HEK293 (cell line): ENCODE measurements at regions not wholly inside any gene's neighbourhood (a gene's known extent, or its start where the extent isn't known, plus 50 kb on each side); places are given as distances from the start of the nearest gene placed in this dataset.

Experiments used
- CTCF ChIA-PET: fragments of 350-600 bp; formaldehyde crosslinking; extraction: SDS; loops from one replicate; lab custom pipeline; 2021; ENCODE audit warnings: antibody characterized with exemption; lab: Yijun Ruan, JAX
- POLR2A ChIA-PET: fragments of 300-600 bp; formaldehyde crosslinking; extraction: SDS; loops from one replicate; lab custom pipeline; 2020; ENCODE audit warnings: antibody characterized with exemption, inconsistent platforms; lab: Yijun Ruan, JAX
- H3K27ac ChIP-seq: fragments of 200-500 bp; sonication (Bioruptor generic); 2 replicates; pipeline ENCODE4 v1.5.1; 2014; ENCODE audit warnings: low read depth, low read length, control low read depth, inconsistent platforms; ENCODE audit errors: extremely low read depth
- H3K36me3 ChIP-seq, 2 experiments: fragments of 200-500 bp in 1 of 2; sonication (Bioruptor generic) in 1 of 2; 1 replicate in 1 of 2; 2 replicates in 1 of 2; pipeline ENCODE4 v1.5.1; 2014 to 2017; ENCODE audit warnings: inconsistent platforms in 2 of 2, low read length in 2 of 2; ENCODE audit not compliant: control insufficient read depth in 2 of 2, insufficient read depth in 1 of 2
- H3K4me1 ChIP-seq: fragments of 200-500 bp; sonication (Bioruptor generic); 2 replicates; pipeline ENCODE4 v1.5.1; 2014; ENCODE audit warnings: mild to moderate bottlenecking, low read length, inconsistent platforms; ENCODE audit not compliant: control insufficient read depth, insufficient read depth
- H3K4me3 ChIP-seq: 2 replicates; pipeline ENCODE4 v1.5.1; 2011; ENCODE audit warnings: low read depth, mild to moderate bottlenecking, control low read depth, low read length, moderate library complexity
- H3K9me3 ChIP-seq: fragments of 200-500 bp; sonication (Bioruptor generic); 2 replicates; pipeline ENCODE4 v1.5.1; 2014; ENCODE audit warnings: low read depth, low read length, inconsistent platforms; ENCODE audit not compliant: control insufficient read depth, insufficient read depth
- HOXC10 ChIP-seq: sonication (generic); formaldehyde crosslinking; IDR thresholded peaks from 2 replicates; pipeline ENCODE4 v1.8.1; 2023; ENCODE audit warnings: mild to moderate bottlenecking, missing genetic modification reagents
- RBAK ChIP-seq: fragments of 450-650 bp; formaldehyde crosslinking; IDR thresholded peaks from 2 replicates; pipeline ENCODE4 v1.5.1; 2016; ENCODE audit warnings: missing biosample characterization, missing genetic modification characterization
- SP7 ChIP-seq: fragments of 450-650 bp; formaldehyde crosslinking; IDR thresholded peaks from 2 replicates; pipeline ENCODE4 v1.5.1; 2016; ENCODE audit warnings: missing biosample characterization, missing genetic modification characterization
- ZBTB20 ChIP-seq: fragments of 450-650 bp; formaldehyde crosslinking; IDR thresholded peaks from 2 replicates; pipeline ENCODE4 v1.5.1; 2016; ENCODE audit warnings: missing biosample characterization, missing genetic modification characterization
- ZBTB8A ChIP-seq: fragments of 450-650 bp; formaldehyde crosslinking; IDR thresholded peaks from 2 replicates; pipeline ENCODE4 v1.5.1; 2016; ENCODE audit warnings: missing biosample characterization, missing genetic modification characterization
- ZNF10 ChIP-seq: fragments of 450-650 bp; formaldehyde crosslinking; IDR thresholded peaks from 2 replicates; pipeline ENCODE4 v1.5.1; 2017; ENCODE audit warnings: missing biosample characterization, missing genetic modification characterization
- ZNF132 ChIP-seq: fragments of 450-650 bp; formaldehyde crosslinking; IDR thresholded peaks from 2 replicates; pipeline ENCODE4 v1.5.1; 2017; ENCODE audit warnings: missing biosample characterization, missing genetic modification characterization, borderline replicate concordance
- ZNF138 ChIP-seq: fragments of 450-650 bp; formaldehyde crosslinking; IDR thresholded peaks from 2 replicates; pipeline ENCODE4 v1.5.1; 2016; ENCODE audit warnings: missing biosample characterization, missing genetic modification characterization, borderline replicate concordance
- ZNF292 ChIP-seq: fragments of 450-650 bp; formaldehyde crosslinking; IDR thresholded peaks from 2 replicates; pipeline ENCODE4 v1.5.1; 2016; ENCODE audit warnings: low read depth, missing biosample characterization, missing genetic modification characterization, borderline replicate concordance
- ZNF354C ChIP-seq: fragments of 450-650 bp; formaldehyde crosslinking; IDR thresholded peaks from 2 replicates; pipeline ENCODE4 v1.5.1; 2016; ENCODE audit warnings: missing biosample characterization, missing genetic modification characterization, low read depth, borderline replicate concordance
- ZNF391 ChIP-seq: fragments of 450-650 bp; formaldehyde crosslinking; IDR thresholded peaks from 2 replicates; pipeline ENCODE4 v1.5.1; 2016; ENCODE audit warnings: low read depth, missing biosample characterization, missing genetic modification characterization, borderline replicate concordance
- ZNF501 ChIP-seq: fragments of 450-650 bp; formaldehyde crosslinking; IDR thresholded peaks from 2 replicates; pipeline ENCODE4 v1.5.1; 2016; ENCODE audit warnings: missing biosample characterization, missing genetic modification characterization
- ZNF514 ChIP-seq: fragments of 450-650 bp; formaldehyde crosslinking; IDR thresholded peaks from 2 replicates; pipeline ENCODE4 v1.5.1; 2016; ENCODE audit warnings: missing biosample characterization, missing genetic modification characterization
- ZNF544 ChIP-seq: fragments of 450-650 bp; formaldehyde crosslinking; IDR thresholded peaks from 2 replicates; pipeline ENCODE4 v1.5.0; 2017; ENCODE audit warnings: missing biosample characterization, missing genetic modification characterization
- ZNF791 ChIP-seq: fragments of 450-650 bp; formaldehyde crosslinking; IDR thresholded peaks from 2 replicates; pipeline ENCODE4 v1.5.1; 2016; ENCODE audit warnings: missing biosample characterization, missing genetic modification characterization
- ZNF843 ChIP-seq: fragments of 450-650 bp; formaldehyde crosslinking; IDR thresholded peaks from 2 replicates; pipeline ENCODE4 v1.5.1; 2016; ENCODE audit warnings: missing biosample characterization, missing genetic modification characterization
- TF ChIP-seq, protein P1 (sequence below): sonication (generic); formaldehyde crosslinking; IDR thresholded peaks from 2 replicates; pipeline ENCODE4 v1.8.1; 2022; ENCODE audit warnings: mild to moderate bottlenecking, moderate library complexity, missing genetic modification reagents
- TF ChIP-seq, protein P2 (sequence below): fragments of 450-650 bp; formaldehyde crosslinking; IDR thresholded peaks from 2 replicates; pipeline ENCODE4 v1.5.1; 2016; ENCODE audit warnings: missing biosample characterization, missing genetic modification characterization
- TF ChIP-seq, protein P3 (sequence below): fragments of 450-650 bp; formaldehyde crosslinking; IDR thresholded peaks from 2 replicates; pipeline ENCODE4 v1.5.1; 2016; ENCODE audit warnings: missing biosample characterization, missing genetic modification characterization
- TF ChIP-seq, protein P4 (sequence below): fragments of 450-650 bp; formaldehyde crosslinking; conservative IDR thresholded peaks from 2 replicates; pipeline ENCODE4 v1.5.1; 2016; ENCODE audit warnings: low read depth, missing biosample characterization, missing genetic modification characterization
- TF ChIP-seq, protein P5 (sequence below): fragments of 450-650 bp; formaldehyde crosslinking; IDR thresholded peaks from 2 replicates; pipeline ENCODE4 v1.5.1; 2016; ENCODE audit warnings: missing biosample characterization, missing genetic modification characterization, borderline replicate concordance
- TF ChIP-seq, protein P6 (sequence below): fragments of 450-650 bp; formaldehyde crosslinking; IDR thresholded peaks from 2 replicates; pipeline ENCODE4 v1.5.1; 2016; ENCODE audit warnings: missing biosample characterization, missing genetic modification characterization

DNA sequence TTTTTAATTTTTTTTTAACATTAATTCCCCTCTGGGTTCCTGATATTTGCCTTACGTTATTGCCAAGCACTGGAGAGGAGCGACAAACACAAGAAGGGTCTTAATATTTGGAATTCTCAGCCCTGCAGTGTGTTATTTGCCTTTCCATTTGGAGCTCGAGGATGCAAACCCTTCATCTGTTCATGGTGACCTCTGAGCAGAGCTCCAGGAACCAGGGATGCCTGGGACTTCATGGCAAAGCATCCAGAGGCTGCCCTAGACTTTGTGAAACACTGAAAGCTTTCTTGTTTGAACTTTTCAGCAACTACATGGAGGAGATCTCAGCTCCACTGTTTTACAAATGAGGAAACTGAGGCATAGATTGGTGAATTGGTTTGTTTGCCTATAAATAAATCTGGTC is 254.2 kb downstream of the CBLN1 start (continued):
- TF ChIP-seq ZBTB8A (tag by site-specific recombination) = no peak
- TF ChIP-seq, protein P1, sequence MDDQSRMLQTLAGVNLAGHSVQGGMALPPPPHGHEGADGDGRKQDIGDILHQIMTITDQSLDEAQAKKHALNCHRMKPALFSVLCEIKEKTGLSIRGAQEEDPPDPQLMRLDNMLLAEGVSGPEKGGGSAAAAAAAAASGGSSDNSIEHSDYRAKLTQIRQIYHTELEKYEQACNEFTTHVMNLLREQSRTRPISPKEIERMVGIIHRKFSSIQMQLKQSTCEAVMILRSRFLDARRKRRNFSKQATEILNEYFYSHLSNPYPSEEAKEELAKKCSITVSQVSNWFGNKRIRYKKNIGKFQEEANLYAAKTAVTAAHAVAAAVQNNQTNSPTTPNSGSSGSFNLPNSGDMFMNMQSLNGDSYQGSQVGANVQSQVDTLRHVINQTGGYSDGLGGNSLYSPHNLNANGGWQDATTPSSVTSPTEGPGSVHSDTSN (CRISPR knock-in tag) = no peak
- TF ChIP-seq, protein P2, sequence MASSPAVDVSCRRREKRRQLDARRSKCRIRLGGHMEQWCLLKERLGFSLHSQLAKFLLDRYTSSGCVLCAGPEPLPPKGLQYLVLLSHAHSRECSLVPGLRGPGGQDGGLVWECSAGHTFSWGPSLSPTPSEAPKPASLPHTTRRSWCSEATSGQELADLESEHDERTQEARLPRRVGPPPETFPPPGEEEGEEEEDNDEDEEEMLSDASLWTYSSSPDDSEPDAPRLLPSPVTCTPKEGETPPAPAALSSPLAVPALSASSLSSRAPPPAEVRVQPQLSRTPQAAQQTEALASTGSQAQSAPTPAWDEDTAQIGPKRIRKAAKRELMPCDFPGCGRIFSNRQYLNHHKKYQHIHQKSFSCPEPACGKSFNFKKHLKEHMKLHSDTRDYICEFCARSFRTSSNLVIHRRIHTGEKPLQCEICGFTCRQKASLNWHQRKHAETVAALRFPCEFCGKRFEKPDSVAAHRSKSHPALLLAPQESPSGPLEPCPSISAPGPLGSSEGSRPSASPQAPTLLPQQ (tag by site-specific recombination) = no peak
- TF ChIP-seq, protein P3, sequence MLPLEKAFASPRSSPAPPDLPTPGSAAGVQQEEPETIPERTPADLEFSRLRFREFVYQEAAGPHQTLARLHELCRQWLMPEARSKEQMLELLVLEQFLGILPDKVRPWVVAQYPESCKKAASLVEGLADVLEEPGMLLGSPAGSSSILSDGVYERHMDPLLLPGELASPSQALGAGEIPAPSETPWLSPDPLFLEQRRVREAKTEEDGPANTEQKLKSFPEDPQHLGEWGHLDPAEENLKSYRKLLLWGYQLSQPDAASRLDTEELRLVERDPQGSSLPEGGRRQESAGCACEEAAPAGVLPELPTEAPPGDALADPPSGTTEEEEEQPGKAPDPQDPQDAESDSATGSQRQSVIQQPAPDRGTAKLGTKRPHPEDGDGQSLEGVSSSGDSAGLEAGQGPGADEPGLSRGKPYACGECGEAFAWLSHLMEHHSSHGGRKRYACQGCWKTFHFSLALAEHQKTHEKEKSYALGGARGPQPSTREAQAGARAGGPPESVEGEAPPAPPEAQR (tag by site-specific recombination) = no peak

DNA sequence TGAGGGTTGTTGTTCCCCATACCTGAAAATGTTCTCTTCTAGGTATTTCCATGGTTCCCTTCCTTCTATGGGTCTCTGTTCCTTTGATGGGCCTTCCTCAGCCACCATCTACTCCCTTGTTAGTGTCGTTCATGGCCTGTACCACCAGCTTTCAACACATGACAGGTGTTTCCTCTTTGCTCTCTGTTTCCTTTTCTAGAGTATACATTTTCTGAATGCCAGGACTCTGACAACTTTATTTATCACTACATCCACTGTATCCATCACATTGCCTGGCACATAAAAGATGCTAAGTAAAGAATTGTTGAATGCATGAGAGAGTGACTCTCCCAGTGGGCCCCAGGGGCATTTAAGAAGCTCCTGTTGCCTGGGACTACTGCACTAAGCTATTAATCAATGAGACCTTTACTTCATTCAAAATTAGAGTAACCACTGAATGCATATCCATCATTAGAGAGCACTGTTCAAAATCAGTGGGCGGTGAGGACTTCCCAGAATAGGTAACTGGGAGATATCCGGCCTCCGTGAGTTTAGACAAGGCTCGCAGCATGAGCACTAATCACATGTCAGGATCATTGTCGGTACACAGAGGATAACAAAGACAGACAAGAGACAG is 255.0 kb downstream of the CBLN1 start:
- ChIA-PET POLR2A (no interaction called here), CTCF (no interaction called here)
- H3K27ac ChIP-seq = no peak overlapping the region
- no peak overlapping the region for H3K4me3 ChIP-seq
- no peaks in the 10 kb centered on the region for H3K9me3 ChIP-seq
- no peaks in the 10 kb centered on the region for H3K4me1 ChIP-seq
- no peaks in the 10 kb centered on the region for H3K36me3 ChIP-seq
- TF ChIP-seq ZNF132 (tag by site-specific recombination) = no peak
- TF ChIP-seq ZBTB20 (tag by site-specific recombination) = no peak
- no peak for TF ChIP-seq ZNF391 (tag by site-specific recombination)
- no peak for TF ChIP-seq ZNF843 (tag by site-specific recombination)
- no peak for TF ChIP-seq ZNF292
- TF ChIP-seq, protein P4, sequence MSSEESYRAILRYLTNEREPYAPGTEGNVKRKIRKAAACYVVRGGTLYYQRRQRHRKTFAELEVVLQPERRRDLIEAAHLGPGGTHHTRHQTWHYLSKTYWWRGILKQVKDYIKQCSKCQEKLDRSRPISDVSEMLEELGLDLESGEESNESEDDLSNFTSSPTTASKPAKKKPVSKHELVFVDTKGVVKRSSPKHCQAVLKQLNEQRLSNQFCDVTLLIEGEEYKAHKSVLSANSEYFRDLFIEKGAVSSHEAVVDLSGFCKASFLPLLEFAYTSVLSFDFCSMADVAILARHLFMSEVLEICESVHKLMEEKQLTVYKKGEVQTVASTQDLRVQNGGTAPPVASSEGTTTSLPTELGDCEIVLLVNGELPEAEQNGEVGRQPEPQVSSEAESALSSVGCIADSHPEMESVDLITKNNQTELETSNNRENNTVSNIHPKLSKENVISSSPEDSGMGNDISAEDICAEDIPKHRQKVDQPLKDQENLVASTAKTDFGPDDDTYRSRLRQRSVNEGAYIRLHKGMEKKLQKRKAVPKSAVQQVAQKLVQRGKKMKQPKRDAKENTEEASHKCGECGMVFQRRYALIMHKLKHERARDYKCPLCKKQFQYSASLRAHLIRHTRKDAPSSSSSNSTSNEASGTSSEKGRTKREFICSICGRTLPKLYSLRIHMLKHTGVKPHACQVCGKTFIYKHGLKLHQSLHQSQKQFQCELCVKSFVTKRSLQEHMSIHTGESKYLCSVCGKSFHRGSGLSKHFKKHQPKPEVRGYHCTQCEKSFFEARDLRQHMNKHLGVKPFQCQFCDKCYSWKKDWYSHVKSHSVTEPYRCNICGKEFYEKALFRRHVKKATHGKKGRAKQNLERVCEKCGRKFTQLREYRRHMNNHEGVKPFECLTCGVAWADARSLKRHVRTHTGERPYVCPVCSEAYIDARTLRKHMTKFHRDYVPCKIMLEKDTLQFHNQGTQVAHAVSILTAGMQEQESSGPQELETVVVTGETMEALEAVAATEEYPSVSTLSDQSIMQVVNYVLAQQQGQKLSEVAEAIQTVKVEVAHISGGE (tag by site-specific recombination) = no peak
- TF ChIP-seq ZNF791 (tag by site-specific recombination) = no peak
- no peak for TF ChIP-seq ZNF514
- TF ChIP-seq ZNF544 = no peak
- TF ChIP-seq HOXC10 = no peak
- TF ChIP-seq, protein P5, sequence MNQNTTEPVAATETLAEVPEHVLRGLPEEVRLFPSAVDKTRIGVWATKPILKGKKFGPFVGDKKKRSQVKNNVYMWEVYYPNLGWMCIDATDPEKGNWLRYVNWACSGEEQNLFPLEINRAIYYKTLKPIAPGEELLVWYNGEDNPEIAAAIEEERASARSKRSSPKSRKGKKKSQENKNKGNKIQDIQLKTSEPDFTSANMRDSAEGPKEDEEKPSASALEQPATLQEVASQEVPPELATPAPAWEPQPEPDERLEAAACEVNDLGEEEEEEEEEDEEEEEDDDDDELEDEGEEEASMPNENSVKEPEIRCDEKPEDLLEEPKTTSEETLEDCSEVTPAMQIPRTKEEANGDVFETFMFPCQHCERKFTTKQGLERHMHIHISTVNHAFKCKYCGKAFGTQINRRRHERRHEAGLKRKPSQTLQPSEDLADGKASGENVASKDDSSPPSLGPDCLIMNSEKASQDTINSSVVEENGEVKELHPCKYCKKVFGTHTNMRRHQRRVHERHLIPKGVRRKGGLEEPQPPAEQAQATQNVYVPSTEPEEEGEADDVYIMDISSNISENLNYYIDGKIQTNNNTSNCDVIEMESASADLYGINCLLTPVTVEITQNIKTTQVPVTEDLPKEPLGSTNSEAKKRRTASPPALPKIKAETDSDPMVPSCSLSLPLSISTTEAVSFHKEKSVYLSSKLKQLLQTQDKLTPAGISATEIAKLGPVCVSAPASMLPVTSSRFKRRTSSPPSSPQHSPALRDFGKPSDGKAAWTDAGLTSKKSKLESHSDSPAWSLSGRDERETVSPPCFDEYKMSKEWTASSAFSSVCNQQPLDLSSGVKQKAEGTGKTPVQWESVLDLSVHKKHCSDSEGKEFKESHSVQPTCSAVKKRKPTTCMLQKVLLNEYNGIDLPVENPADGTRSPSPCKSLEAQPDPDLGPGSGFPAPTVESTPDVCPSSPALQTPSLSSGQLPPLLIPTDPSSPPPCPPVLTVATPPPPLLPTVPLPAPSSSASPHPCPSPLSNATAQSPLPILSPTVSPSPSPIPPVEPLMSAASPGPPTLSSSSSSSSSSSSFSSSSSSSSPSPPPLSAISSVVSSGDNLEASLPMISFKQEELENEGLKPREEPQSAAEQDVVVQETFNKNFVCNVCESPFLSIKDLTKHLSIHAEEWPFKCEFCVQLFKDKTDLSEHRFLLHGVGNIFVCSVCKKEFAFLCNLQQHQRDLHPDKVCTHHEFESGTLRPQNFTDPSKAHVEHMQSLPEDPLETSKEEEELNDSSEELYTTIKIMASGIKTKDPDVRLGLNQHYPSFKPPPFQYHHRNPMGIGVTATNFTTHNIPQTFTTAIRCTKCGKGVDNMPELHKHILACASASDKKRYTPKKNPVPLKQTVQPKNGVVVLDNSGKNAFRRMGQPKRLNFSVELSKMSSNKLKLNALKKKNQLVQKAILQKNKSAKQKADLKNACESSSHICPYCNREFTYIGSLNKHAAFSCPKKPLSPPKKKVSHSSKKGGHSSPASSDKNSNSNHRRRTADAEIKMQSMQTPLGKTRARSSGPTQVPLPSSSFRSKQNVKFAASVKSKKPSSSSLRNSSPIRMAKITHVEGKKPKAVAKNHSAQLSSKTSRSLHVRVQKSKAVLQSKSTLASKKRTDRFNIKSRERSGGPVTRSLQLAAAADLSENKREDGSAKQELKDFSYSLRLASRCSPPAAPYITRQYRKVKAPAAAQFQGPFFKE (tag by site-specific recombination) = no peak
- no peak for TF ChIP-seq RBAK (tag by site-specific recombination)
- TF ChIP-seq ZNF501 (tag by site-specific recombination) = no peak
- no peak for TF ChIP-seq ZNF354C (tag by site-specific recombination)
- no peak for TF ChIP-seq SP7
- TF ChIP-seq, protein P6, sequence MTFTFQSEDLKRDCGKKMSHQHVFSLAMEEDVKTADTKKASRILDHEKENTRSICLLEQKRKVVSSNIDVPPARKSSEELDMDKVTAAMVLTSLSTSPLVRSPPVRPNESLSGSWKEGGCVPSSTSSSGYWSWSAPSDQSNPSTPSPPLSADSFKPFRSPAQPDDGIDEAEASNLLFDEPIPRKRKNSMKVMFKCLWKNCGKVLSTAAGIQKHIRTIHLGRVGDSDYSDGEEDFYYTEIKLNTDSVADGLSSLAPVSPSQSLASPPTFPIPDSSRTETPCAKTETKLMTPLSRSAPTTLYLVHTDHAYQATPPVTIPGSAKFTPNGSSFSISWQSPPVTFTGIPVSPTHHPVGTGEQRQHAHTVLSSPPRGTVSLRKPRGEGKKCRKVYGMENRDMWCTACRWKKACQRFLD (tag by site-specific recombination) = no peak
- TF ChIP-seq ZNF10 (tag by site-specific recombination) = no peak
- TF ChIP-seq ZNF138 = no peak
